Transverse colon (tissue), 4 donors: ENCODE measurements at regions not wholly inside any gene's neighbourhood (a gene's known extent, or its start where the extent isn't known, plus 50 kb on each side); places are given as distances from the start of the nearest gene placed in this dataset.

Experiments used
- EP300 ChIP-seq: sonication (generic); formaldehyde crosslinking; IDR thresholded peaks from one replicate; pipeline ENCODE4 v1.6.1; 2017; ENCODE audit warnings: antibody characterized with exemption, low read depth
- POLR2A ChIP-seq: fragments of 450-650 bp; IDR thresholded peaks from one replicate; pipeline ENCODE4 v1.6.1; 2016; ENCODE audit warnings: antibody characterized with exemption, mild to moderate bottlenecking, moderate library complexity
- POLR2AphosphoS5 ChIP-seq, 3 donors: sonication (generic); formaldehyde crosslinking; IDR thresholded peaks; one replicate each; pipeline ENCODE4 v1.6.1; 2016; ENCODE audit warnings: antibody characterized with exemption in 3 of 3
- TF ChIP-seq, protein P1 (sequence below), 5 experiments: fragments of 200-600 bp in 3 of 5; fragments of 450-650 bp in 2 of 5; sonication (generic) in 3 of 5; IDR thresholded peaks; 1 replicate in 2 of 5; 2 replicates in 3 of 5; pipeline ENCODE4 v1.5.1; 2016 to 2017; ENCODE audit warnings: antibody characterized with exemption in 5 of 5, inconsistent platforms in 3 of 5, mild to moderate bottlenecking in 2 of 5, moderate library complexity in 1 of 5

DNA sequence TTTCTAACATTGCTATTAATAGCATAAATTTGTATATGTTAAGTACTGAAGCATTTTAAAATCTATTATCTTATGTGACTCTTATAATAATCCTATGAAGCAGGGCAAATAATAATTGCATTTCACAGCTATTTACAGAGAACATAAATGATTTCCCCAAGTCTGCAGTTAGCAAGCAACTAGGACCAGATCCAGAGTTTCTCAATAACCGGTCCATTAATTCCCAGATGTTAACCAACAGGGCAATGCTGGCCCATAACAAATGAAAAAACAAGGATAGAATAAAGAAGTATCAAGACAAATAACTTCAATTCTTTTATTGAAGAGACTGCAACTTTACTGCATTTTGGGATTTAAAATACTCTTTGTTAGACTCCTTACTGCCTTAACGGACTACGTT lies 91.7 kb upstream of the SPTBN1 start:
- TF ChIP-seq POLR2A (no peak), POLR2AphosphoS5 (IDR thresholded peaks at IDR 0.05) (no peak), EP300 (no peak)
- TF ChIP-seq, protein P1, sequence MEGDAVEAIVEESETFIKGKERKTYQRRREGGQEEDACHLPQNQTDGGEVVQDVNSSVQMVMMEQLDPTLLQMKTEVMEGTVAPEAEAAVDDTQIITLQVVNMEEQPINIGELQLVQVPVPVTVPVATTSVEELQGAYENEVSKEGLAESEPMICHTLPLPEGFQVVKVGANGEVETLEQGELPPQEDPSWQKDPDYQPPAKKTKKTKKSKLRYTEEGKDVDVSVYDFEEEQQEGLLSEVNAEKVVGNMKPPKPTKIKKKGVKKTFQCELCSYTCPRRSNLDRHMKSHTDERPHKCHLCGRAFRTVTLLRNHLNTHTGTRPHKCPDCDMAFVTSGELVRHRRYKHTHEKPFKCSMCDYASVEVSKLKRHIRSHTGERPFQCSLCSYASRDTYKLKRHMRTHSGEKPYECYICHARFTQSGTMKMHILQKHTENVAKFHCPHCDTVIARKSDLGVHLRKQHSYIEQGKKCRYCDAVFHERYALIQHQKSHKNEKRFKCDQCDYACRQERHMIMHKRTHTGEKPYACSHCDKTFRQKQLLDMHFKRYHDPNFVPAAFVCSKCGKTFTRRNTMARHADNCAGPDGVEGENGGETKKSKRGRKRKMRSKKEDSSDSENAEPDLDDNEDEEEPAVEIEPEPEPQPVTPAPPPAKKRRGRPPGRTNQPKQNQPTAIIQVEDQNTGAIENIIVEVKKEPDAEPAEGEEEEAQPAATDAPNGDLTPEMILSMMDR (IDR thresholded peaks at IDR 0.05), result no peak
